OCI-LY1 (cell line): ENCODE measurements at regions not wholly inside any gene's neighbourhood (a gene's known extent, or its start where the extent isn't known, plus 50 kb on each side); places are given as distances from the start of the nearest gene placed in this dataset.

Experiments used
- EZH2 ChIP-seq: fragments of 200-600 bp; sonication (generic), shearing (Covaris generic); IDR thresholded peaks from 2 replicates; pipeline ENCODE4 v1.8.0; 2017; ENCODE audit warnings: borderline replicate concordance, mixed run types, mild to moderate bottlenecking, antibody characterized with exemption, low read length, moderate library complexity, mixed read lengths
- TF ChIP-seq, protein P1 (sequence below): fragments of 200-600 bp; sonication (generic), shearing (Covaris generic); IDR thresholded peaks from 2 replicates; pipeline ENCODE4 v1.5.1; 2017; ENCODE audit warnings: mild to moderate bottlenecking, antibody characterized with exemption, low read length, moderate library complexity, mixed read lengths

GRCh38 chr2:181806039-181806392 lies 85.5 kb upstream of the ITPRID2 start:
- TF ChIP-seq, protein P1, sequence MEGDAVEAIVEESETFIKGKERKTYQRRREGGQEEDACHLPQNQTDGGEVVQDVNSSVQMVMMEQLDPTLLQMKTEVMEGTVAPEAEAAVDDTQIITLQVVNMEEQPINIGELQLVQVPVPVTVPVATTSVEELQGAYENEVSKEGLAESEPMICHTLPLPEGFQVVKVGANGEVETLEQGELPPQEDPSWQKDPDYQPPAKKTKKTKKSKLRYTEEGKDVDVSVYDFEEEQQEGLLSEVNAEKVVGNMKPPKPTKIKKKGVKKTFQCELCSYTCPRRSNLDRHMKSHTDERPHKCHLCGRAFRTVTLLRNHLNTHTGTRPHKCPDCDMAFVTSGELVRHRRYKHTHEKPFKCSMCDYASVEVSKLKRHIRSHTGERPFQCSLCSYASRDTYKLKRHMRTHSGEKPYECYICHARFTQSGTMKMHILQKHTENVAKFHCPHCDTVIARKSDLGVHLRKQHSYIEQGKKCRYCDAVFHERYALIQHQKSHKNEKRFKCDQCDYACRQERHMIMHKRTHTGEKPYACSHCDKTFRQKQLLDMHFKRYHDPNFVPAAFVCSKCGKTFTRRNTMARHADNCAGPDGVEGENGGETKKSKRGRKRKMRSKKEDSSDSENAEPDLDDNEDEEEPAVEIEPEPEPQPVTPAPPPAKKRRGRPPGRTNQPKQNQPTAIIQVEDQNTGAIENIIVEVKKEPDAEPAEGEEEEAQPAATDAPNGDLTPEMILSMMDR = no peak
- TF ChIP-seq EZH2 = no peak
